GM12891 (cell line): ENCODE measurements at regions not wholly inside any gene's neighbourhood (a gene's known extent, or its start where the extent isn't known, plus 50 kb on each side); places are given as distances from the start of the nearest gene placed in this dataset.

ENCODE experiments used
- DNase-seq: peaks from one replicate; pipeline ENCODE4 v3.0.0; 2011; ENCODE audit warnings: low spot score; ENCODE audit not compliant: insufficient read length
- FAIRE-seq: peaks from 2 replicates; lab custom pipeline; 2011; peaks lifted over from hg19 to GRCh38; lab: Jason Lieb, UNC
- PAX5 ChIP-seq: IDR thresholded peaks from 2 replicates; pipeline ENCODE4 v1.6.1; 2011; ENCODE audit warnings: low read length, moderate library complexity, mild to moderate bottlenecking; ENCODE audit not compliant: insufficient read depth, severe bottlenecking
- POLR2A ChIP-seq: IDR thresholded peaks from 2 replicates; pipeline ENCODE4 v1.6.1; 2011; ENCODE audit warnings: low read depth, low read length, control low read depth
- POLR2AphosphoS5 ChIP-seq: IDR thresholded peaks from 2 replicates; pipeline ENCODE4 v1.6.1; 2011; ENCODE audit warnings: low read depth, low read length, control low read depth
- POU2F2 ChIP-seq: IDR thresholded peaks from 2 replicates; pipeline ENCODE4 v1.6.1; 2011; ENCODE audit warnings: low read depth, mild to moderate bottlenecking, control low read depth, low read length, moderate library complexity
- SPI1 ChIP-seq: IDR thresholded peaks from 2 replicates; pipeline ENCODE4 v1.6.1; 2011; ENCODE audit warnings: low read depth, low read length, control low read depth
- TAF1 ChIP-seq: IDR thresholded peaks from 2 replicates; pipeline ENCODE4 v1.6.1; 2011; ENCODE audit warnings: low read depth, low read length, control low read depth

- FAIRE-seq (no peak), DNase-seq (no peak)
- TF ChIP-seq PAX5: no peak
- TF ChIP-seq POLR2AphosphoS5: no peak
- no peak for TF ChIP-seq POLR2A
- TF ChIP-seq SPI1: no peak
- no peak for TF ChIP-seq POU2F2
- TF ChIP-seq TAF1: no peak
These were observed 190.2 kb upstream of the MYL2 start for GRCh38 chr12:111110556-111110955.

GRCh38 chr12:111108726-111109125 lies 188.3 kb upstream of the MYL2 start:
- FAIRE-seq (no peak), DNase-seq (no peak)
- TF ChIP-seq POU2F2: no peak
- no peak for TF ChIP-seq PAX5
- TF ChIP-seq POLR2A: no peak
- no peak for TF ChIP-seq SPI1
- TF ChIP-seq POLR2AphosphoS5: no peak
- TF ChIP-seq TAF1: no peak

- DNase-seq (no peak), FAIRE-seq (no peak)
- TF ChIP-seq PAX5 (no peak), POLR2A (no peak), TAF1 (no peak), SPI1 (no peak), POU2F2 (no peak), POLR2AphosphoS5 (no peak)
These were observed 187.2 kb upstream of the MYL2 start for GRCh38 chr12:111107392-111108178.

- TF ChIP-seq PAX5: no peak
- TF ChIP-seq POU2F2: no peak
- no peak for TF ChIP-seq POLR2AphosphoS5
- TF ChIP-seq POLR2A: no peak
- TF ChIP-seq TAF1: no peak
- no peak for TF ChIP-seq SPI1
- FAIRE-seq: no peak
- no peak for DNase-seq
These were observed 184.9 kb upstream of the MYL2 start for GRCh38 chr12:111105294-111105693.

- TF ChIP-seq POLR2A (no peak), TAF1 (no peak), POU2F2 (no peak), POLR2AphosphoS5 (no peak), PAX5 (no peak), SPI1 (no peak)
- DNase-seq (no peak), FAIRE-seq (no peak)
These were observed 183.2 kb upstream of the MYL2 start for GRCh38 chr12:111103583-111103982.

GRCh38 chr12:111102102-111102739 lies 181.8 kb upstream of the MYL2 start:
- no peak for TF ChIP-seq PAX5
- TF ChIP-seq POLR2AphosphoS5: no peak
- TF ChIP-seq SPI1: no peak
- TF ChIP-seq POU2F2: no peak
- TF ChIP-seq TAF1: no peak
- no peak for TF ChIP-seq POLR2A
- DNase-seq: no peak
- peak; percentile 66 for FAIRE-seq

GRCh38 chr12:111101003-111101402 lies 180.6 kb upstream of the MYL2 start:
- no peak for DNase-seq
- TF ChIP-seq TAF1: no peak
- TF ChIP-seq POLR2AphosphoS5: no peak
- TF ChIP-seq PAX5: no peak
- no peak for TF ChIP-seq POU2F2
- no peak for TF ChIP-seq POLR2A
- no peak for TF ChIP-seq SPI1
- no peak for FAIRE-seq

GRCh38 chr12:111100554-111100953 lies 180.2 kb upstream of the MYL2 start:
- TF ChIP-seq POU2F2: no peak
- no peak for TF ChIP-seq POLR2A
- no peak for TF ChIP-seq PAX5
- no peak for TF ChIP-seq POLR2AphosphoS5
- TF ChIP-seq TAF1: no peak
- no peak for TF ChIP-seq SPI1
- FAIRE-seq (peak; percentile 67), DNase-seq (no peak)

- TF ChIP-seq PAX5: no peak
- TF ChIP-seq POLR2AphosphoS5: no peak
- TF ChIP-seq TAF1: no peak
- TF ChIP-seq SPI1: no peak
- no peak for TF ChIP-seq POU2F2
- no peak for TF ChIP-seq POLR2A
- DNase-seq (no peak), FAIRE-seq (peak; percentile 56)
These were observed 179.6 kb upstream of the MYL2 start for GRCh38 chr12:111100003-111100402.
